Gastroesophageal sphincter (tissue), 3 donors: ENCODE measurements at regions not wholly inside any gene's neighbourhood (a gene's known extent, or its start where the extent isn't known, plus 50 kb on each side); places are given as distances from the start of the nearest gene placed in this dataset.

Source experiments
- CTCF ChIP-seq, 4 experiments: fragments of 200-600 bp in 2 of 4; fragments of 450-650 bp in 2 of 4; sonication (generic) in 1 of 4; IDR thresholded peaks; one replicate each; pipeline ENCODE4 v1.5.1; 2017 to 2019; ENCODE audit warnings: antibody characterized with exemption in 4 of 4, mild to moderate bottlenecking in 2 of 4, moderate library complexity in 2 of 4
- POLR2A ChIP-seq, 2 donors: fragments of 450-650 bp; IDR thresholded peaks; one replicate each; pipeline ENCODE4 v1.6.1; 2017; ENCODE audit warnings: antibody characterized with exemption in 2 of 2, mild to moderate bottlenecking in 2 of 2, moderate library complexity in 1 of 2

- TF ChIP-seq POLR2A (IDR thresholded peaks at IDR 0.05) (no peak), CTCF (IDR thresholded peaks at IDR 0.05) (no peak)
These were observed 58.0 kb upstream of the SGIP1 start for GRCh38 chr1:66475940-66476339.
